GM06990 (cell line): ENCODE measurements at regions not wholly inside any gene's neighbourhood (a gene's known extent, or its start where the extent isn't known, plus 50 kb on each side); places are given as distances from the start of the nearest gene placed in this dataset.

Experiments
- DNase-seq: peaks from one replicate; pipeline ENCODE4 v3.0.0-alpha.2; 2011; ENCODE audit not compliant: insufficient read length; ENCODE audit errors: extremely low read depth
- H3K27me3 ChIP-seq: replicated peaks from 2 replicates; pipeline ENCODE4 v1.6.0; 2011; ENCODE audit warnings: low read length; ENCODE audit not compliant: control insufficient read depth, insufficient read depth
- H3K36me3 ChIP-seq: 2 replicates; pipeline ENCODE4 v1.5.1; 2011; ENCODE audit warnings: low read length; ENCODE audit not compliant: control insufficient read depth, insufficient read depth
- H3K4me3 ChIP-seq: replicated peaks from 2 replicates; pipeline ENCODE4 v1.5.1; 2011; ENCODE audit warnings: low read depth, mild to moderate bottlenecking, control low read depth, low read length
- TF ChIP-seq, protein P1 (sequence below): IDR thresholded peaks from 2 replicates; pipeline ENCODE4 v1.5.1; 2011; ENCODE audit warnings: low read length, control low read depth, mild to moderate bottlenecking, inconsistent platforms; ENCODE audit not compliant: insufficient read depth, poor library complexity, severe bottlenecking

DNA sequence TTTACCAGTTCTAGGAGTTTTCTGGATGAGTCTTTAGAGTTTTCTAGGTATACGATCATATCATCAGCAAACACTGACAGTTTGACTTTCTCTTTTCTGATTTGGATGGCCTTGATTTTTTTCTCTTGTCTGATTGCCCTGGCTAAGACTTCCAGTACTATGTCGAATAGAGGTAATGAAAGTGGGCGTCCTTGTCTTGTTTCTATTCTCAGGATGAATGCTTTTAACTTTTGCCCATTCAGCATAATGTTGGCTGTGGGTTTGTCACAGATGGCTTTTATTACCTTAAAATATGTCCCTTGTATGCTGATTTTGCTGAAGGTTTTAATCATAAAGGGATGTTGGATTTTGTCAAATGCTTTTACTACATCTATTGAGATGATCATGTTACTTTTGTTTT is 223.2 kb upstream of the COBL start:
- H3K36me3 ChIP-seq = no peaks in the 10 kb centered on the region
- no peak for DNase-seq
- H3K4me3 ChIP-seq = no peak overlapping the region
- TF ChIP-seq, protein P1, sequence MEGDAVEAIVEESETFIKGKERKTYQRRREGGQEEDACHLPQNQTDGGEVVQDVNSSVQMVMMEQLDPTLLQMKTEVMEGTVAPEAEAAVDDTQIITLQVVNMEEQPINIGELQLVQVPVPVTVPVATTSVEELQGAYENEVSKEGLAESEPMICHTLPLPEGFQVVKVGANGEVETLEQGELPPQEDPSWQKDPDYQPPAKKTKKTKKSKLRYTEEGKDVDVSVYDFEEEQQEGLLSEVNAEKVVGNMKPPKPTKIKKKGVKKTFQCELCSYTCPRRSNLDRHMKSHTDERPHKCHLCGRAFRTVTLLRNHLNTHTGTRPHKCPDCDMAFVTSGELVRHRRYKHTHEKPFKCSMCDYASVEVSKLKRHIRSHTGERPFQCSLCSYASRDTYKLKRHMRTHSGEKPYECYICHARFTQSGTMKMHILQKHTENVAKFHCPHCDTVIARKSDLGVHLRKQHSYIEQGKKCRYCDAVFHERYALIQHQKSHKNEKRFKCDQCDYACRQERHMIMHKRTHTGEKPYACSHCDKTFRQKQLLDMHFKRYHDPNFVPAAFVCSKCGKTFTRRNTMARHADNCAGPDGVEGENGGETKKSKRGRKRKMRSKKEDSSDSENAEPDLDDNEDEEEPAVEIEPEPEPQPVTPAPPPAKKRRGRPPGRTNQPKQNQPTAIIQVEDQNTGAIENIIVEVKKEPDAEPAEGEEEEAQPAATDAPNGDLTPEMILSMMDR = no peak
- no peaks in the 10 kb centered on the region for H3K27me3 ChIP-seq

GRCh38 chr7:51528172-51528571 is 211.6 kb upstream of the COBL start:
- DNase-seq = no peak
- no peak overlapping the region for H3K4me3 ChIP-seq
- TF ChIP-seq, protein P1 = no peak
- no peaks in the 10 kb centered on the region for H3K36me3 ChIP-seq
- H3K27me3 ChIP-seq = no peaks in the 10 kb centered on the region

DNA sequence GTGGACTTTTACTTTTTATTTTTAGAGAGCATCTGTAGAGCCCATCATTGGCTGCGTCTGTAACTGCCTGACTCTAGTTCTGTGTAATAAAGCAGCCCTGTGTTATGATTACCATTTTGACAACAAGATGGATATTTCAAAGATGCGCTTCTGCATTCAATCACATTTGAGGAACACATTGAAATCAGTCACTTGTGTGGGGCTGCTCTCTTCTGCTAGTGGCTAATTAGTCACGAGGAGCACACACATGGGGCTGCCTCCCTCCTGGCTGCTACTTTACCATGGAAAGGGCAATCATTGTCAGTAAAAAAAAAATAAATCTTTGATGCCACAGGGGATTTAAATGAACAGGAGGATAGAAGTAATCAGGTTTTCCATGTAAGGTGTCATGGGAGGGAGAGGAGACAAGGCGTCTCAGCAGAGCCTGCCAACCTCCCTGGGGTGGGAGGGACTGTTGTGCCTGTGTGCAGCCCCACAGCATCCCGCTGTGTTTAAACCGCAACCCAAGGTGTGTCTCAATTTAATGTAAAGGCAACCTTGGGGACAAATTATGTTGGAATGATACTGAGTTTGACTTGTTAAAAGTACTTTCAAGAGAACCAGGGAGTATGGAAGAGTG is 205.2 kb upstream of the COBL start:
- DNase-seq = no peak
- Histone ChIP-seq H3K4me3 (no peak overlapping the region), H3K27me3 (no peaks in the 10 kb centered on the region), H3K36me3 (no peaks in the 10 kb centered on the region)
- TF ChIP-seq, protein P1 = no peak

- H3K27me3 ChIP-seq = no peaks in the 10 kb centered on the region
- no peak for DNase-seq
- no peaks in the 10 kb centered on the region for H3K36me3 ChIP-seq
- TF ChIP-seq, protein P1 = no peak
- no peak overlapping the region for H3K4me3 ChIP-seq
These were observed 204.4 kb upstream of the COBL start for GRCh38 chr7:51521054-51521453.

DNA sequence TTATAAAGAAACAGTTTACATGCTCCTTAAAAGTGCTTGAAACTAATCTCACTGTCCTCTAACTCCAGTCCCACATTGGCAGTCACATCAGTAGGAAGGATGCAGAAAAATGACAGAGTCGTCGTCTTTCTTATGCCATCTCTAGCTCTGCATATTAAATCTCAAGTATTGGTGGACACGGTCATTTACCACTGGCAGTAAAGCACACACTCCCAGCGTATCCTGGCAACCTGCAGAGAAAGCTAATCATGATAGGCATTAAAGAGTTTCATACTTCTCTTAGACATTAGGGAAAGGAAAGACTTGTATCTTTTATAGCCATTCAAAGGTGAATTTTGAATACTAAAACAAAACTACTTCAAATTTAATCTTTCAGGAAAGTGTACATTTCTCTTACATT is 202.0 kb upstream of the COBL start:
- Histone ChIP-seq H3K36me3 (no peaks in the 10 kb centered on the region), H3K4me3 (no peak overlapping the region), H3K27me3 (no peaks in the 10 kb centered on the region)
- no peak for DNase-seq
- TF ChIP-seq, protein P1 = no peak

DNA sequence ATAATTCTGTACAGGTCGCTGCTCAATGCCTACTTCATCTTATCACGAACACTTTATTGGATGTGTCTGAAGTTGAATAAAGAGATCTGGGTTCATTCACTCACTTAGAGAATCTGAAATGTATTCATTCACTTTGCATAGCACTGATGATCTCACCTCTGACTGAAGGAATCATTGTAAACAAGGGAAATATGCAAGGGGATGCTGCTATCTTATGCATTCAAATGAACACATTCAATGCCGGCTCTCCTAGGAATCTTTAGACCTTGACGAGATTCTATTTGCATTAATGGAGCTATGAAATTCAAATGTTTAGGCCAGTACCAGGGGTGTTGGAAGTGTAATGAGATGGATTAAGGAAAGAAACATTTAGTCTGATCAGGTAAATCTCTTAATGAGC is 200.6 kb upstream of the COBL start:
- Histone ChIP-seq H3K36me3 (no peaks in the 10 kb centered on the region), H3K27me3 (no peaks in the 10 kb centered on the region), H3K4me3 (no peak overlapping the region)
- no peak for DNase-seq
- TF ChIP-seq, protein P1 = no peak
